GM06990 (cell line): ENCODE measurements at regions not wholly inside any gene's neighbourhood (a gene's known extent, or its start where the extent isn't known, plus 50 kb on each side); places are given as distances from the start of the nearest gene placed in this dataset.

Source experiments
- DNase-seq: peaks from one replicate; pipeline ENCODE4 v3.0.0-alpha.2; 2011; ENCODE audit not compliant: insufficient read length; ENCODE audit errors: extremely low read depth
- H3K27me3 ChIP-seq: replicated peaks from 2 replicates; pipeline ENCODE4 v1.6.0; 2011; ENCODE audit warnings: low read length; ENCODE audit not compliant: control insufficient read depth, insufficient read depth
- H3K36me3 ChIP-seq: 2 replicates; pipeline ENCODE4 v1.5.1; 2011; ENCODE audit warnings: low read length; ENCODE audit not compliant: control insufficient read depth, insufficient read depth
- H3K4me3 ChIP-seq: replicated peaks from 2 replicates; pipeline ENCODE4 v1.5.1; 2011; ENCODE audit warnings: low read depth, mild to moderate bottlenecking, control low read depth, low read length
- CTCF ChIP-seq: IDR thresholded peaks from 2 replicates; pipeline ENCODE4 v1.5.1; 2011; ENCODE audit warnings: low read length, control low read depth, mild to moderate bottlenecking, inconsistent platforms; ENCODE audit not compliant: insufficient read depth, poor library complexity, severe bottlenecking

DNA sequence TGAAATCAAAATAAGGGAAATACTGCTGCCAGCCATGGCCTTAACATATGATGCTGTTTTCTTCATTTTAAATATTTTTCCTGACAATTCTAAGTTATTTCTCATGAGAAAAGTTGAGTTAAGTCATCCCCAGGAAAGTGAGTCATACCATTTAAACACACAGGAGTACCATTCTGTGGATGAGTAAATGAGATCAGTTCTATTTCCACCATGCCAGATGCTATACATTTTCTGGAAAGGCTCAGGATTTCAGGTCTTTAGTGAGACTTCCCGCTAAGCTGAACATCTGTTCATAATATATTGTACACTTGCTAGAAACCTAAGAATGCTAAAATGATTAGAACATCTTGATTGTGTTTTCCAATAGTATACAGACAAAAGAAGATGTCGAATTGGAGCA lies 256.2 kb upstream of the MANEA start:
- H3K27me3 ChIP-seq: no peaks in the 10 kb centered on the region
- TF ChIP-seq CTCF: no peak
- no peaks in the 10 kb centered on the region for H3K36me3 ChIP-seq
- DNase-seq: no peak
- no peak overlapping the region for H3K4me3 ChIP-seq

DNA sequence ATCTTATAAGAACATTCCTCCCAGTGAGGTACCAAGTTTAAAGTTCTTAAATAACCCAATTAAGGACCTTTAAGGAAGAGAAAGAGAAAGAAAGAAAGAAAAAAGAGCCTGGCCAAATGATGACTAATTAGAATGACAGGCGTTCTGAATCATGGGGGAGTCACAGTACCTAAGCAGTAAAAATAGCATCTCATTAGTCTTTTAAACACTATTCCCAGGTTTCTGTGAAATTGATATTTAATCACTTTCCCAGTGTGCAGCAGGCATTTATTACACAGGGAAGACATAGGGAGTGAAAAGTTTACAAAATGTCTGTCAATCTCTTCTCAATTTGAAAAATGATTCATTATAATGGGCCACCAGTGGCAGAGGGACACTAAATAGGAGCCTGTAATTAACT lies 251.4 kb upstream of the MANEA start:
- DNase-seq: no peak
- Histone ChIP-seq H3K36me3 (no peaks in the 10 kb centered on the region), H3K27me3 (no peaks in the 10 kb centered on the region), H3K4me3 (no peak overlapping the region)
- no peak for TF ChIP-seq CTCF

DNA sequence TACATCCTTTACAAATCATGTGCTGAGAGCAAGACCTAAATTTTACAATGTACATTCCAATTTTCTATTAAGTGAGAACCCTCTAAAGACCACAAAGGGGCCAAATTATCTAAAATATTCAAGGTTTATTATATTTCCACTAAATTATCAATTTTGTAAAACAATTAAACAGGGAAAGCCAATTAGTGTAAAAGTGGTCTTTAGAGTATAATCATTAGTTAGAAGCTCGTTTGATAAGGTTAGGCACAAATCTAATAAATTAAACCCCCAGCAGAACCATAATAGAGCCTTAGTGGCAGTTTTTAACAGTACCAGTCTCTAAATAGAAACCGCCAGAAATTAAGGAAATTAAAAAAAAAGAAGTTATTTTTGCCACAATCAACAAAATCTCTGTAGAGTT lies 249.1 kb upstream of the MANEA start:
- no peak for DNase-seq
- no peak overlapping the region for H3K4me3 ChIP-seq
- no peak for TF ChIP-seq CTCF
- no peaks in the 10 kb centered on the region for H3K36me3 ChIP-seq
- no peaks in the 10 kb centered on the region for H3K27me3 ChIP-seq

DNA sequence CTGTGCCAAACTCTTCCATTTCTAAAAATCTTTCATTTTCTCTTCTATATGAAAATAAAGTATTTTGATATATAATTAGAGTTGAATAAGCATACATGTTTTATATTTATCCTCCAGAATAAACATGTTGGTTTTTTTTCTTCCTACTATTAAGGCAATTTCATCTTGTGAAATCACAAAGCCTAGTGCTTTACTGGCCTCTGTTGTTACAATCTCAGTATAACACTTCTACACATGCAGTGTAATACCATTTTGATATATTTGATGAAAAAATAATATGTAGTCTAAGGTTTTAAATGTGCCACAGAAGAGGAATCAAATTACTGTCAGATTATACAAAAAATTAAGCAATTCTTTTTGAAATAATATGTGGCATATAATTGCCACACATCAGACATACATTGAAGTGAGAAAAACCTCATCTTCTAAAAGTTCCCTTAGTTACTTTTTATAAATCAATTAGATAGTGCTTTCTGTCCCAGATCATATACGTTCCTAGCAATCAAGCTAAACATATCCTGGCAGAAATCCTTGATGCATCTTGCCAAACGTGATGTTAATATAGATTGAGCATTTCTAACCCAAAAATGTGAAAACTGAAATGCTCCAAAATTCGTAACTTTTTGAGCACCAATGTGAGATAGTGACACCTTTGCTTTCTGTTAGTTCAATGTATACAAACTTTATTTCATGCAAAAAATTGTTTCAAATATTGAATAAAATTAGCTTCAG lies 225.1 kb upstream of the MANEA start:
- Histone ChIP-seq H3K36me3 (no peaks in the 10 kb centered on the region), H3K4me3 (no peak overlapping the region), H3K27me3 (no peaks in the 10 kb centered on the region)
- no peak for TF ChIP-seq CTCF
- DNase-seq: no peak

GRCh38 chr6:95354551-95354950 lies 222.8 kb upstream of the MANEA start:
- no peak for DNase-seq
- H3K36me3 ChIP-seq: no peaks in the 10 kb centered on the region
- no peak for TF ChIP-seq CTCF
- H3K4me3 ChIP-seq: no peak overlapping the region
- H3K27me3 ChIP-seq: no peaks in the 10 kb centered on the region
